Stimulated activated CD8-positive, alpha-beta memory T cell treated with anti-CD3 and anti-CD28 coated beads, Interleukin-7, amount 100 ng/mL, for 1 hour (primary cell): ENCODE measurements at regions not wholly inside any gene's neighbourhood (a gene's known extent, or its start where the extent isn't known, plus 50 kb on each side); places are given as distances from the start of the nearest gene placed in this dataset.

Source experiments
- DNase-seq, 2 donors: peaks; one replicate each; pipeline ENCODE4 v3.0.0-alpha.2; 2020; ENCODE audit warnings: low read depth in 2 of 2

DNA sequence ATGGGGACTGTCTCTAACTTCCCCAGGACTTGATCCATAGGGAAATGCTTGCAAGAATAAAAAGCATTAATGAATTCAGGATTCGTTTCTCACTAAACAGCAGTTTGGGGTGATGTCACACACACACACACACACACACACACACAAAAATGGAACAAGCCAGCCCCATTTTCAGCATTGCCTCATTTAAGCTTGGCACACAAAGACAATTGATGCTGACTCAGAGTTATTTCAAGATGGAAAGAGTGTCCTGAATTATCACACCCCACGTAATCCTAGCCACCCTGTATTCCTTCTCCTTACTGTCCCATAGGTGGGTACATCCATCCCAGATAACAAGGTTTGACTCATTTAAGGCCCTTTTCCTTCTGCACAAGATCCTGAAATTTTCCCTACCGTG is 345.1 kb upstream of the HS3ST1 start:
- DNase-seq, result no peak

DNA sequence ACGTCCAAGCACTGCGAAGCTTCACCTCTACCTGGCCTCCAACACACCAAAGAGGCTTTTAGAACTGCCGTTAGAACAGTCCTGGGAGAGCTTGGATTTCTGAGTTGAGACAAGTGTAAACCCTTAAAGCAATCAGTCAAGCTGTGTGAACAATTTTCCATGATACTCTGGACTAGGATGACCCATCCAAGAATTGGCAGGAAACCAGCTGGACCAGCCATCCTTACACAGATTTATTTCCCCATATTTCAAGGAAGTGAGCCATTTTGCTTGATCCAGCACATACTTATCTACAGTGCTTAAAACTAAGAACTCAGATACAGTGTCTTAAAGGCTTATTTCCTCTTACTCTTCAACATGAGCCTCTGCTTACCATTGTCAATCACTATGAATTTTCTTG is 340.7 kb upstream of the HS3ST1 start:
- no peak for DNase-seq

DNA sequence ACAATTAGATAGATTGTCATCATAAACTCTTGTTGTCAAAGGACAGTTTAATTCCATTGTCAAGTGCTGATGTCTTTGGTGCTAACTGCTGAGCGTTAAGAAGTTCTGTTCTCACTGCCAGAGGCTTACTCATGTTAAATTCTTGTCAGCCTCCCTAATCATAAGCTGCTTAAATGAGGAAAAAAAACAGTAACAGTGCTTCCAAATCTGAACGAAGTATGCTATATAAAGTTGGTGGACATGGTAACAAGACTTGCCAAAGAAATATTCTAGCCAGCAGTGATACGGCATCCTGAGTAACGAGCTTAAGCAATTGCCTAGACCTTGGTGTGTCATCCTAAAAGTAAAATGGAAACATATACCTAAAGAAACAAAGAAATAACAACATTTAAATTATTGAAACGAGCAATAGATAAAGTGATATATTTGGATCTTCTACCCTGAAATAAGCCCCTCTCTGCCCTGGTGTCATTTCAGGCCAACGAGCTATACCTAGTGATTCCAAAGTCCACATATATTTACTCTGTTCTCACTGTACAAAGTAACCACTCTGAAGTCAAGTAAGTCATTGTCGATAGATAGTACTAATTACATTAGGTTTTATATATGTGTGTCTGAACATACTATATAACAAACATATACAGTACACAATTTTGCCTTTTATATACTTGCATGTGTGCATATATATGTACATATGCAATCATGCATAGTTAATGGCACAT is 339.7 kb upstream of the HS3ST1 start:
- no peak for DNase-seq

DNA sequence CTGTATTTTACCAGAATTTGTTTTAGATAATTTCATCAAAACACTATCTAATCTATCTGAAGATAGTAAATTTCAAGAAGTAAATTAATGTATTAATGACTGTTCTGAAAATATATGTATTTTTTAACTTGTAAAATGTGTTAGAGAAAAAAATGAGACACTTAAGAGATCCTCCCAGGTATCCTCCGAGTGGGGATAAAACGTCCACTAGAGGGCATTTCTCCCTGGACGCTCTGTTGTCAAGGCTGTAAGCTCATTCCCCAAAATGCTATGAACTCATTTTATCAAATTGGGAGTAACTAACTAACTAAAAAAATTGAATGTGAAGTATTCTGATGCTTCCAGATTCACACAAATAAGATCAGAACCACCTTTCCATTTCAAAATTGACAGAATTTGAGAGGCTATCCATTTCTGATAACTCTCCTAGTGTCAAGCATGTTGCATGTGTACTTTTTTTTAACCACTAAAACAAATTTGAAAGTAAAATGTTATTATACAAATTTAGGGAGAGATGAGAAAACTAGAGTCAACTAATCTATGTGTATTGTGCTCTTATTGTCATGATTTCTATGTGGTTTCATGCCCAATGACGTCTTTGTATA is 337.3 kb upstream of the HS3ST1 start:
- DNase-seq, result no peak

DNA sequence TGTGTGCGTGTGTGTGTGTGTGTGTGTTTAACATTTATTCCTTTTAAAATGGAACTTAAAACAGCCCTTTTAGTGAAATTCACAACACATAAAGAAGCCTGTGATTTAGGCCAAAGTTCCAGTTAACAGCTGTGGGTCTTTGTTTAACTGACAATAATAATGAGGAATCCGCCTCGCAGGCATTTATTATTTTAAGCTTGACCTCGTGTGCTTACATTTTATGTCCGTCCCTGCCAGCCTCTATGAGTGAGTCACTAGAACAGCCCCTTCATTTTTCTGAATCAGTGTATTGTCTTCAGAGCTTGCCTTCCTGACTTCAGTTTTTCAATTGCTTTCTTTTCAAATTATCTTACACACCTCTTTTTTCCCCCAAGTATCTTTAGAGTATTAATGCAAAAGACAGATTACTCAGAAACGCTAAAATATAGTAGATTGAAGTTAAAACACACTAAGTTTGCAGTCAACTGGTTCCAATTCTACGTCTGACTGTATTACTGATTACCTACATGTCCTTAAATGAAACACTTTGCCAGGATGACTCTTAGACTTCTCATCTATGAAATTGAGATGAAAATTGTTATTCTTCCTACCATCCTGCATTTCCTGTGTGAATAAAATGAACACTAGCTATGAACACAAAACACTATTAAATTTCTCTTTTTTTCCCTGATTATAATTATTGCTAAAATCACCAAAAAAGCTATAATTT is 319.6 kb upstream of the HS3ST1 start:
- DNase-seq, result no peak

DNA sequence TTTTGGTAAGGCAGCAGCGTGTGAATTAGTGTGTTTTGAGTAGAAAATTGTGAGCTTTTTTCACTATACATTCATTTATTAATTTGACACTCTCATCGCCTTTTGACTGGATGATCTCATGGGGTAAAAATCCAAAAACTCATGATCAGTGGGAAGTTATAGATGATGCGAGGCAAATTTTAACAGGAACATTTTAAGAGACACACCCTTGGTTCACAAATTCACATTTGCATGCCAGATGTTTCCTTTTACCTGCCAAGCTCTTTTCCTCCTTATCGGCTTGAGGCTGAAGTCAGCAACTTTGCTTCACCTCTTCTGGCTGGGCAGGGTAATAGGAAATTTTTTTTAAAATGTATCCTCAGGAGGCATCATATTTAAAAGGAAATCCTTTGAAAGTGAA is 318.0 kb upstream of the HS3ST1 start:
- DNase-seq, result no peak

DNA sequence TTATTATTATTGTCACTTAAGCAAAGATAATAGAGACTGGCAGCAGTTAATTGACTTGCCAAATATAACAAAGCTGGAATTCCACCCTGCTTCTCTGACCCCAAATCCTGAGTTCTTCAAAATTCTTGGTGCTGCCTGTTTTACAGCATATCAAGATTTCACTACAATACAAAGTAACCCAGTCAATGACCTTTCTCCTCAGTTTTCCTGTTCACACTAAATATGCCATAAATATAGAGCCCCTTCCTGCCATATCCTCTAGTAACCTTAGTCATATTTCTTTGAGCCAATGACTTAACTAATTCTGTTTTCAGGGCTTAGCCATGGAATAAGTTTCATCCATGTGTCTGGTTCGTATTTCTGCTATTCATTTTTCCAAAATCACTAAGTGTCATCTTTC is 315.3 kb upstream of the HS3ST1 start:
- DNase-seq, result no peak

DNA sequence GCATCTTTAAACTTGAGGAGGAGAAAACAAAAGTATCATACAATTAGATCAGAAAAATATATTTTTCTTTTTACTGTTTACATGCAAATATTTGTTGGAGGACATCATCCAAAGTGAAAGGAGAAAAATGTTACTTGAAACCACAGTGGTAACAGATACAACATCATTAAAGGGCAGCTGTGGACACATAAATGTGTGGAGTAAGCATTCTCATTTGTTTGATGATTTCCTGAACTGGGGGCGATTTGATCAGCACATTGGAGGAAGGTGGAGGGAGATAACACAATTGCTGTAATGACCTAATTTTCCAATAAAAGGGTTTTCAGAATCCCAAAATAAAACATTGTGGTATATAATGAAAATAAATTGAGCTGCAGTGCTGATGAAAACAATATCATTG is 314.5 kb upstream of the HS3ST1 start:
- no peak for DNase-seq

DNA sequence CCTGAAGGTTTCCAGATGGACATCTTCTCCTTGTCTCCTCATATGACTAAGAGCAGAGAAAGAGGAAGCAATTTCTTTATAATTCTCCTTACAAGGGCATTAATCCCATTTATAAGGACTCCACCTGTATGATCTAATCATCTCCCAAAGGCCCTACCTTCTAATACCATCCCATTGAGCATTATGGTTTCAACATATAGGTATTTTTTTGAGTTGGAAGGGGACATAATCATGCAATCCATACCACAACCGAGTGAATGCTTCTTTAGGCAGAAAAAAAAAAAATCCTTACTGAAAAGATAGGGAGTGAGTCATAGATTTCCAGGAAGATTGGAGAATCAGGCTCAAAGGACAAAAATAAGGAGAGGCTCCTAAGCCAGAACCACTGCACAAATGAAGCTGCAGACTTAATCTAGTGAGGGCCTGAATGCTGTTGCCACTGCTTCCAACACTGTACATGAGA is 312.5 kb upstream of the HS3ST1 start:
- DNase-seq, result no peak

DNA sequence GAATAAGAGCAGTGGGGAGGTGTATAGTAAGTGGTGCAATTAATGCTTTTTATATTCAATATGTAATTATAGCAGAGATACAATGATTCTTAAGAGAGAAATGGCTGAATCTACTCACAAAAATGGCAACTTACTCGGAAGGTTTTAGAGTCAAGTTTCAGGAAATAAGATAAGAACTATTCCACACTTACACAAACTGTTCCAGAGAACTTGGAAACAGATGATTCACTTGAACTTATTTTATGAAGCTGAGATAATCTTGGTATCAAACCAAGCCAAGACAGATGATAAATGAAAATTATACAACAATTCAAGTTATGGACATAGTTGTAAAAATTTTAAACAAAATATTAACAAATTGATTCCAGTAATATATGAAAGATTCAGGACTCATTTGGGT is 311.3 kb upstream of the HS3ST1 start:
- no peak for DNase-seq

DNA sequence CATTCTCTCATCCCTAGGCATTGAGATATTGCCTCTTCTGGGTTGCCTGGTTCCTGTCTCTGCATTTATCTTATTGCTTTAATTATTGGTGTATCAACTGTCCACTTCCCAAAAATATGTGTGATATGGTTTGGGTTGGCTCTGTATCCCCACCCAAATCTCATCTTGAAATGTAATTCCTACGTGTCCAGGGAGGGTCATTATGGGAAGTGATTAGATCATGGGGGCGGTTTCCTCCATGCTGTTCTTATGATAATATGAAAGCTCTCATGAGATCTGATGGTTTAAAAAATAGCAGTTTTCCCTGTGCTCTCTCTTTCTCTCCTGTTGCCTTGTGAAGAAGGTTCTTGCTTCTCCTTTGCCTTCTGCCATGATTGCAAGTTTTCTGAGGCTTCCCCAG is 308.3 kb upstream of the HS3ST1 start:
- no peak for DNase-seq

DNA sequence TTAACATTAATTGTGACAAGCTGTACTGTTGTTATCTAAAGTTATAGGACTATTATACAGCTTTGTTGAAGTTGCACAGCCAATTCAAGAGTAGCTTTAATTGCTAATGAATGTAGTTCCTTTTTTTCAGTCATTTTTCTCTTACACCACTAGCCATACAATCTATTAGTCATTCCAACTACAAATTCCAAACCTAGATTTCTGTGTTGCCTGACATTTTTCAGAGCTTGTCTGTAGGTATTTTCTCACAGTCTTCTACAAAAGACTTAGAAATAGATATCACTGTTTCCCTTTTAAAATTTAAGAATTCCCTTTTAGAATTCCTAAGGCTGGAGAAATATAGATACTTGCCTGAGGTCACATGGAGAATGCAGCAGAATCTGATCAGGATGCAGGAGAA is 307.0 kb upstream of the HS3ST1 start:
- no peak for DNase-seq

DNA sequence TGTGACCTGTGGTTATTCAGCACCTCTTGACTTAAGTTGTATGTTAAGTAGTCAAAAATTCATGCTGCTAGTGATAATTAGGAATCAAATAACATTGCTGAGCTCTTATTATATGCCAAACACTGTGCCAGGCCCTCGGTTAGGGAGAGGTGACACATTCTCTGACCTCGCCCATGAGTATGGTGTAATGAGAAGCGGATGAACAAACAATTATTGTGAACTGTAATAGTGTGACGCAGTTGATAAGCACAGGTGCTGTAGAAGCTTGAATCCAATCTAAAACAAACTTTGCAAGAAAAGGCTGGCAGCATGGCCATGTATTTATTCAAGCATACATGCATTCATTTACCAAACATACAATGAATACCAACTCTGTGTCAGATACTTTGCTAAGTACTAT is 303.5 kb upstream of the HS3ST1 start:
- no peak for DNase-seq

DNA sequence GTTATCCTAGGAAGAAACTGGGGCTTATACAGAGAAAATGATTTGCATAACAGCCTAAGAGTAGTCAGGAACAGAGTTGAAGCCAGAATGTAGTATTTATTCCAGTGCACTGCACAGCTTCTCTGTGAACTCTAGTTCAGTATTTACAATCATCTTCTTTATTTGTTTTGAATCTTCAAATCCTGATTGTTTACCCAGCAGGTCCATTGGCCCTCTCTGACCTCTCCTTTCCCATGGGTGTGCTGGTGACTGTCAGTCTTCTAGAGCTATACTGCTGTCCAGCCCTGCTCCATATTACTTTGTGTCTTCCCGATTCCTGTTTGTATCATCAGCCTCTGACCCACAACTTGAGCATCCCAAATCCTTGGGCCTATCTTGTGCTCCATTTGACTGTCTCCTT is 301.9 kb upstream of the HS3ST1 start:
- DNase-seq, result no peak

DNA sequence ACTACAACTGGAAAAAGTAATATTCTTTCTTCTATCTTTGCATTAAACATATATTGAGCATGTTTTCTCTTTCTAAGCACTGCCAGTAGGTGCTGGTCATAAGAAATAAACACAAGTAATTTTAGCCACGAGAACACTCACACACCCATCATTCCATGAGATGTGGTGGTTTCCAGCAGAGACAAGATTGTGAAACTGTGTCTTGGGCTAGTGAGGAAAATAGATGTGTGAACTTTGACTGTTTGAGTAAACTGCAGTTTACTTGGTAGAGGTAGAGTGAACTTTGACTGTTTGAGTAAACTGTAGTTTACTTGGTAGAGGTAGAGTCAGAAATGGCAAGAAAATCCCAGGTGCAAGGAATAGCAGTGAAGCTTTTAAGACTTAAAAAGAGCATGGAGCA is 300.9 kb upstream of the HS3ST1 start:
- no peak for DNase-seq

DNA sequence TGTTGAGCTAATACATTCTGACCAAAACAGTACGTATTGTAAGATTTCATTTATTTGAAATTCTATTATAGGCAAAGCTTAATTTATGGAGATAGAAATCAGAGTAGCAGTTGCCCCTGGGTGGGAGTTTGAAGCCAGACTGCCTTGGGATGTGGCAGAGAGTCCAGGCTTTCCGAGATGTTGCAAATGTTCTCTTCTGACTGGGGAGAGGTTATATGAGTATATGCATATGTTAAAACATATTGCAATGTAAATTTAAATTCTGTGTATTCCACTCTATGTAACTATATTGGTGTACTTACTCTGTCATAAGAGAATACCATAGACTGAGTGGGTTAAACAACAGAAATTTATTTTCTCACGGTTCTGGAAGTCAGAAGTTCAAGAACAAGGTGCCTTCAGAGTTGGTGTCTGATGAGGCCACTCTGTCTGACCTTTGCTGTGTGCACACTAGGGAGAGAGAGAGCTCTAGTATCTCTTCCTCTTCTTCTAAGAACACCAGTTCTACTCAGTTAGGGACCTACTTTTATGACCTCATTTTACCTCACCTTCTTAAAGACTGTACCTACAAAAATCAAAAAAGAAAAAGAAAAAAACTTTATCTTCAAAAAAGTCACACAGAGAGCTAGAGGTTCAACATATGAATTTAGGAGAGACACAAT is 299.3 kb upstream of the HS3ST1 start:
- no peak for DNase-seq

DNA sequence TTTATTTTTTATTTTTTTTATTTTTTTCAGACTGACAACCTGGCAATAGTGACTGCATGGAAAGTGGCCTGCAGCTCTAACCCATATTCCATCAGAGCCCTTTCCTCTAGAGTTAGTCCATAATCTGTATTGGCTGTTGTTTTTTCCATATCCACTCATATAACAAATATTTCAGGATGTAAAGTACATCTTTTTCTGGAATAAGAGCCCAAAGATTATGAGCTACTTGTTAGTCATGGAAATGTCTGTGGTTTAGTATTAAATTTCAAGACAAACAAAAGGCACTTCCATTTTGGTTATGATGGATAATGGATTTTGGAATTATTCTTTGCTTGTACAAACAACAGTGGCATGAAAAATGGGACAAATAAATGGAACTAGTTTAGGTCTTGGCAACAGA is 296.0 kb upstream of the HS3ST1 start:
- DNase-seq, result no peak

DNA sequence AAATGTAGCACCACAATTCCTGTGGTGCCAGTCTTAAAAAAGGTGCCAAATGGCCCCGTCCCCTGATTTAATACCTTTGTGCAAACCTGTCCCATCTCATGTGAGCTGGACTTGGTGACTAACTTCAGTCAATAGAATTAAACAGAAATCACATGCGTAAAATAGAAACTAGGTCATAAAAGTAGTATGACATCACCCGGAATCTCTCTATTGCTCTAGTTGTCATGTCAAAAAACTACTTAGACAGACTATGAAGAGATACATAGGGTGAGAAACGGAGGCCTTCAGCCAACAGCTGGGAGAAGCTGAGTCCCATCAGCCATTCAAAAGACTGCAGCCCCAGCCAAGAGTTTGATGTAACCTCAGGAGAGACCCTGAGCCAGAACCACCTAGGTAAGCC is 293.5 kb upstream of the HS3ST1 start:
- DNase-seq, result no peak

DNA sequence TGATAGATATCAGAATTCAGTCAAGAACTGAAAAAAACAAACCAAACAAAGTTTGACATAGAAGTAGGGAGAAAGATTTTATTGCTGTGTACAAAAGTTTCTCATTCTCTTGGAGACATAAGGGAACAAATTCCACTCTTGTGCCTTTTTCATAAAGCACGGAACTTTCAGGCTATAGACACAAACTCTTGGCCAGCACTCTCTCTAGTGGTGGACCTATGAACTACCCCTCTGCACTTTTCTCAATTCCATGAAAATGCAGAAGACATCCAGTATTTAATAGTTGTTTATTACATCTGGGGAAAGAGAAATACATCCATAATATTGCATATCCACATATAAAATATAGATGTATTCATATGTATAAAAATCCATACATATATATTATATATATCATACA is 291.6 kb upstream of the HS3ST1 start:
- DNase-seq, result no peak

DNA sequence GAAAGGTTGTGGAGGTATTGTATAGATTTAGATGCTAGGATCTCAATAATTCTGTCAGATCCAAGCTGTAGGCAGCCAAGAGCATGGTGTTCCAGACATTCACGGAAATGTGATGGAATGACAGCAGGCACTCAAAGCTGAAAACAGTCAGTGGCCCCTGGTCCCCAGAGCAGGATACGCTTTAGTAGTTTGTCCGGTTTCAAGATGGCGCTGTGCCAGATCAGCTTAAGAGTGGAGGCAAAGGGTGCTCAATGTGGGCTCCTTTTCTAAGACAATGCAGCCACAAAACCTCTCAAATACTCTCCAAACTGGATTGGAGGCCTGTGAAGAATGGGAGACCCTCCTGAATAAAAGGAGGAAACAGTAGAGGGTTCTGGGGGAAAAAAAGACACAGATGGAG is 291.2 kb upstream of the HS3ST1 start:
- no peak for DNase-seq

DNA sequence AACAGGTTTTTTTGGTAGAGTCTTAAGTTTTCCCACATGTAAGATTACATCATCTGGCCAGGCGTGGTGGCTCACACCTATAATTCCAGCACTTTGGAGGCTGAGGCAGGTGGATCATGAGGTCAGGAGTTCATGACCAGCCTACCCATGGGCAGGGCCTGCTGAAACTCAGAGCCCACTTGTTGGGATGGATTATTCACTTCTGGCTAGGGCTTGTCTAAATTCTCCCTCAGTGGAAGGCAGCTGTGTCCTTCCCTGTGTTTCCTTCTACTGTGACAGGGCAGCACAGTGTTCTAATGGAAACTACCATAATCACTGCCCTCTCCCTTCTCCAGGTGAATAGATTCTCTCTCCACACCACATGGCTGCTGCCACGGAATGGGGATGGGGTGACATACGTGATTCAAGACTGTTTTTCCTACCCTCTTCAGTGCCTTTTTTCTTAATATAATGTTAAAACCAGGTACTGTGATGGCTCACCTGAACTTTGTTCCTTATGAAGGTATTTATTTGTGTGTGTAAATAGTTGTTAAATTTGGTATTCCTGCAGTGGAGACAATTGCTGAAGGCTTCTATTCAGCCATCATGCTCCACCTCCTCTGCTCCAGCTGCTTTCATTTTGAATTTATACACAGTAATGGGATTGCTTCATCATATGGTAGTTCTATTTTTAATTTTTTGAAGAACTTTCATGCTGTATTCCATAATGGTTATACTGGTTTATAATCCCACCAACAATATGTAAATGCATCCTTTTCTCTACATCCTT is 287.2 kb upstream of the HS3ST1 start:
- DNase-seq, result no peak
